HG03521 (cell line): ENCODE measurements at regions not wholly inside any gene's neighbourhood (a gene's known extent, or its start where the extent isn't known, plus 50 kb on each side); places are given as distances from the start of the nearest gene placed in this dataset.
"Not testable (repeated sequence)": the region's sequence is repeated elsewhere in the genome, so short reads cannot be mapped to it uniquely, and the experiment has no call there.

Source experiments
- ATAC-seq: cut with Tn5 transposase; IDR thresholded peaks from one replicate; pipeline ENCODE4 v1.9.1; 2021; ENCODE audit warnings: mild to moderate bottlenecking, moderate library complexity; ENCODE audit not compliant: unreplicated experiment

DNA sequence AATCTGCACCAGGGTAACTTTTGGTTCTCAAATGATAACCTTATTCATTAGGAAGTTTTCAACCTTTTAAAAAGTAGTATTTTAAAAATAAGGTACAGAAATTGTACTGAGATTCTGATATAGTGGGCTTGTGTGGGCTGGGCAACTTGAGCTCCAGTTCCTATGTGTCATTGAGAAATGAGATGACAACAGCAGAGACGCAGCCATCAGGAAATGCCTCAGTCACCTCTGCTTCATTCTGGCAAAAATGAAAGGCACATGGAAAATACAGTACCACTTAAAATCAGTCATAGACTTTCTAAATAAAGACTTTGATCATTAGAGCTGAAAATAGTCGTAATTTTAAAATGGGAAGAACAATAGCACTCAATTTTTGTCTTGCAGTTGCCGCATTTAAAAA, 480.2 kb downstream of the PLK2 start:
- ATAC-seq, result no peak

DNA sequence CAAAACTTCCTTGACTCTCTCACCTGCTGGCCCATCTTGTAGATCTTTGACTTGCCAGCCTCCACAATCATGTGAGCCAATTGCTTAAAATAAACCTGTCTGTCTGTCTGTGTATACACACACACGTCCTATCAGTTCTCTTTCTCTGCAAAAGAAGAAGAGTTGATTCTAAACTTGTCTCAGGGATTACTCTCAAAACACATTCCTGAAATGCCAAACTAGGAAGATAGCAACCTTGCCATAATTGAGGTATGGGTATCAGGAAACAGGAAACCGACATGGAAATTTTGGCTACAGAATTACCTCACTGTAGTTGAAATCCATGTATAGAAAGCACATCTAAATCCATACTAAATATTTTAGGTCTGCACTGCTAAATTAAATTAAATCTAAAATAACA, 483.4 kb downstream of the PLK2 start:
- no peak for ATAC-seq

DNA sequence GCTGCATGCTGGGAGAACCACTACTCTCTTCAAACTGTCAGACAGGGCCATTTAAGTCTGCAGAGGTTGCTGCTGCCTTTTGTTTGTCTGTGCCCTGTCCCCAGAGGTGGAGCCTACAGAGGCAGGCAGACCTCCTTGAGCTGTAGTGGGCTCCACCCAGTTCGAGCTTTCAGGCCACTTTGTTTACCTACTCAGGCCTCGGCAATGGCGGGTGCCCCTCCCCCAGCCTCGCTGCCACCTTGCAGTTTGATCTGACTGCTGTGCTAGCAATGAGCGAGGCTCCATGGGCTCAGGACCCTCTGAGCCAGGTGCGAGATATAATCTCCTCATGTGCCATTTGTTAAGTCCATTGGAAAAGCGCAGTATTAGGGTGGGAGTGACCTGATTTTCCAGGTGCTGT, 487.8 kb downstream of the PLK2 start:
- ATAC-seq, result not testable (repeated sequence)

DNA sequence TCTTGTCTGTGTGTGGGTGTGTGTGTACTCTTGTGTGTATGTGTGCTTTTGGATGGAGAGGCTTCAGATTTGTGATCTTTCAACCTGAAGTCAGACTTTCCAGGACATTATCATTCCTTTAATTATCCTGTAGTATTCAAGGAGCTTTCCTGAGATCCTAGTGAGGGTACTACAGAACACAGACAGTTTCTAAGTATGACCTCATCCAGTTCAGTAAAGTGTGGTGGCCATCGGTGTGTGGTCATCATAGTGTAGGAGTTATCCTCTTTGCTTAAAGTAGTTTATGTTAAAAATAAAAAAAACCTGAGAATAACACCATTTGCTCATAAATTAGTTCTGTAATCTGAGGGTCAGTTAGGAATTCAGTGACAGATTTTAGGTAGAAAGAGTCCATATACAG, 478.0 kb upstream of the ACTBL2 start:
- no peak for ATAC-seq

DNA sequence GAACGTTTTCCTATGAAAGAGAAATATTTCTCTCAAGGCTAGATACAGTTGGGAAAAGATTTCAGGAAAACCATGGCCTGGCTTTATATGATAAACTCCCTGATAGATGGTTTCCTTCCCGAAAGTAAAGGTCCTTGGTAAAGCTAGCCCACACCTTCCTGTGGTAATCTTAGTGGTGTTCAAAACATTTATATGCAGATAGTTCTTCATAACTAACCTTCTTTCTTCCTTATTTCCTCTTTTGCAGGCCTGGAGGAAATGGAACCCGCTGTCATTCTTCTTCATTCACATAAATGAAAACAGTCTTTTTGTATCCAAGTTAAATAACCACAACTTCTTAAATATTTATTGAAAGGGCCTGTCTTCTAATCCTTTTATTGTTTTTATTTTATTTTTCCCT, 474.0 kb upstream of the ACTBL2 start:
- no peak for ATAC-seq

DNA sequence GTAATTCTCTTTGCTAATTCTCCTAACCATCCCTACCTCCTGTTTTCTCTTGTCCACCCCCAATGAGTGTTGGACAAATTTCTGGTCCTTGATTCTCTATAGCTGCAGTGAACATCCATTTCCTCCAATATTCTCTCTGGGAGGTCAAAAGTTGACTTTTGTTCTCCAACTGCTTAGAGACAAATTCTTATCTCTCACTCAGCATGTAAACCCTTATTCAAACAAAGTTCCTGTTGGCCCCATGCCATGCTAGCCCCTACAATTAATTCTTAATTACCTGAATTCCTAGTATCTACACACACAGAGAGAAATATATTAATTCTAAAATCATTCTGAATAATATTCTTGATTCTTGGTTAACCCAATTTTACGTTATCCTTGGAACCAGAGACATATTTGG, 472.9 kb upstream of the ACTBL2 start:
- ATAC-seq, result no peak

DNA sequence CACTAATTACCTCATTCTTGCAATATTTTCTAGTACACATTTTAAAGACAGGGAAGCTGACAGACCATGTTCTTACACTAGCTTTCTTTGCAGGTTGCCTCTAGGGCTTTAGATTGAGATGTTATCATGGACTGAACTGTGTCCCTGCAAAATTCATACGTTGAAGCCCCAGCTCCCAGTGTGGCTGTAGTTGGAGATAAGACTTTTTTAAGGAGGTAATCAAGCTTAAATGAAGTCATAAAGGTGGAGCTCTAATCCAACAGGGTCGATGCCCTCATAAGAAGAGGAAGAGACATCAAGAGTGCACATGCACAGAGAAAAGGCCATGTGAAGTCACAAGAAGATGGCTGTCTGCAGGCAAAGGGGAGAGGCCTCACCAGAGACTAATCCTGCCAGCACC, 471.2 kb upstream of the ACTBL2 start:
- ATAC-seq, result no peak

DNA sequence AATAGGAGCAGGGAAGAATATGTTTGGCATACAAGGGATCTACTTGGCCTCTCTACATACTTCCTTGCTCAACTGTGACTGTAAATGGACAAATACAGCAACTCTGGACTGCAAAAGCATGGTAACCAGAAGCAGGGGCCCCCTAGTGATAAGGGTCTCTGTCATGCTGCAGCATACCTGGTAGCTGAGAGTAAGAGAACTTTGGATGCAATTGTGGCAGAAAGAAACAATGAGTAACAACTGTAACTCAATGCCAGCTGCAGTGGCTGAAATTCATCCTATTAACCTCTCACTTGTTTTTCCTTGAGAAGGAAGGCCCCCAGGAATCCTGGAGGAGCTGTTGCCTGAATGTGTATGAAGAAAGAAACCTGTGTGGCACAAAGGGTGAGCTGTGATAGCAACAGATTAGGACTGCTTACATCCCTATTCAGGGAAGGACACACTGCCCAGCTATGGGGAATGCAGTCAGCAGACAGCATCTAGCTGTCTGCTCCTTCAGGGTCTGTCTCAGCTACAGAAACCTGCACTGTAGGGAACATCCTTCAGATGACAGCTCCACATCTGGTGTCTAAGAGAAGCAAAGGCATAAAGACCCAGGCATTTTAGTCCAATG, 468.1 kb upstream of the ACTBL2 start:
- no peak for ATAC-seq

DNA sequence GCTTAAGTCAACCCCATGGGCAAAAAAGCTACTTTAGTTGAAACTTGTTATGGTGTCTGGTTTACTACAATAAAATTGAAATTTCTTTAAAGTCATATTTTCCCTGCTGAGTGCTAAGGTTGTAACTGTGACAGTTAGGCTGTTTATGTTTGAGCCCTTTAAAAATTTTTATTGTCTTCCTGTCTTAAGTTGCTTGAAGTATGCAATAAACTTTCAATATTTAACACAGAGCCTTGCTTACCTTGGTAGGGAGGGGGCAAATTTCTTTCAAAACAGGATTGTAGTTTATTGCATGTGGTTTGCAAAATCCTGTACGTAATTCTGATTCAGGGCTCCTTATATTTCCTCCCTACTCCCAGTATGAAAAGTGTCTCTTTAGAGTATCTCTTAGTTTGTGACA, 465.5 kb upstream of the ACTBL2 start:
- ATAC-seq, result no peak

DNA sequence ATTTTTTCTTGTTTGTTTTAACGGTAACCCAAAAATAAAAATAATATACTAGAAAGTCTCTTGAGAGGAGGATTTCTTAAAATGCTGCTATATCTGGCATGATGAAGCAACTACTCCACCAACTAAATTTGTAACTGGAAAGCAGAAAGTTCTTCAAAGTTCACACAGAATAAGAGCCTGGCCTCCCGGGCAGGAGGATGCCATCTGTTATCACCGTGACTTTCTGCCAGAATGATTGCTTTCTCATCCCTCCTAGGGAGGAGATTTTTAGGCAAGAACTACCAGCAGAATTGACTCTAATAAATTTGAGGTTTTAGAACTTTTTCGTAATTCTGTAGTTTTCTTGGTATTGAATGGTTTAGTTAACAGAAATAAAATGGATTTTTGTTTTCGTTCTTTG, 464.6 kb upstream of the ACTBL2 start:
- no peak for ATAC-seq

DNA sequence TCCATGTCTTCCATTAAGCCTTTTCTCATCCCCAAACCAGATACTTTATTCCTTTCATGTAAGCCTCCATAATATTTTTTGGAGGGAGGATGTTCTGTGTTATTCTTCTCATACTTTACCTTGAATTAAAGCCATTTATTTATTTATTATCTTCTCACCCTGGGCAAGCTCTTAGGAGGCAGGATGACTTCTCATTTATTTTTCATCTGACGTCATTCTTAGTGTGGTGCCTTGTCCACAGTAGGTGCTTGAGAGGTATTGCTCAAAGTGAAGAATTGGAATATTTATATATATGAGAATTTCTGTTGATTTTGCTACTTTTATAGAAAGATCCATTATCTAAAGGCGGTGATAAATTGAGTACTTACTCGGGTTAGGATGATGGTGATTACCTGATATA, 458.3 kb upstream of the ACTBL2 start:
- no peak for ATAC-seq

DNA sequence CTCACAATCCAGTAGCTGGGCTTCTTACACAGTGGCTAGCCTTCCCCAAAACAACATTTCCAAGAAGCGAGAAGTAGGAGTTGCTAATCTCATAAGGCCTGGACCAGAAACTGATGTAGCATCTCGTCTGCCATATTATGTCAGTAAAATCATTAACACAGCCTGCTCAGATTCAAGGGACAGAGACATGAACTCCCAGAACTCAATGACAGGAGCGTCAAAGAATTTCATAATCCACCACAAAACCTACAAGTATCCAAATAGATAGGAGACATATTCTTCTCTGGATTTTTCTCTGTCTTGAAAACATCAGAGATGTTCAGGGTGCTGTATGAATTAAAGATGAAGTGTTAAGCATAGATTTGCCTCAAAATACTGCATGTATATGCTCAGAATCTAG, 457.6 kb upstream of the ACTBL2 start:
- ATAC-seq, result no peak

DNA sequence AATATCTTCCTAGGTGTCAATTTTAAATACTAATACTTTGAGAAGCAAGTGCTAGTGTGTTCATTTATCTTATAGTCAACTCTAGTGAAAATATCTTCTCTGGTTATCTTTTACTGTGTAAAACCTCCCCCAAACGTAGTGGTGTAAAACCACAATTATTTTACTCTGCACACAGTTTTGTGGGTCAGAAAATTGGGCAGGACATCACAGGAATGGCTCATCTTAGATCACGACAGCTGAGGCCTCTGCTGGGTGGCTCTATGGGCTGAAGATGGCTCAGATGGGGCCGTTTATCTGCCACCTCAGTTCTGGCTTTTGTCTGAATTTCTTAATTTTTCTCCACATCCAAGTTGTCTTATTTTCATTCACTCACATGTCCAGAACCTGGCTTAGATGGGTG, 457.2 kb upstream of the ACTBL2 start:
- no peak for ATAC-seq

DNA sequence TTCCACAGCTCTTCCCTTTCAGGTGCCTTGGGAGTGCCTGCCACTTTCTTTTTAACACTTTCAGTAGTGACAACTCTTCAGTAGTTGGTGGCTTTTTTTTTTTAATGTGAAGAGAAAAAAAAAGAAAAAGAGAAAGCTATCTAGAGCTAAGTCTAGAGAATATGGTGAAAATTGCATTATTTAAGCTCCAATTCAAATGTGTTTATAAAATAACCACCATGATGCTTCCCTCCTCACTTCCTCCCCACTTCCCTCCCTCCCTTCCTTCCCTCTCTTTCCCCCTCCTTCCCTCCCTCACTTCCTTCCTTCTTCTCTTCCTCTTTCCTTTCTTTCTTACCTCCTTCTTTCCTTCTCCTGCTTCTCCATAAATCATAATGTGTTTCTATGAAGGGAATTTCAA, 456.7 kb upstream of the ACTBL2 start:
- ATAC-seq, result no peak

DNA sequence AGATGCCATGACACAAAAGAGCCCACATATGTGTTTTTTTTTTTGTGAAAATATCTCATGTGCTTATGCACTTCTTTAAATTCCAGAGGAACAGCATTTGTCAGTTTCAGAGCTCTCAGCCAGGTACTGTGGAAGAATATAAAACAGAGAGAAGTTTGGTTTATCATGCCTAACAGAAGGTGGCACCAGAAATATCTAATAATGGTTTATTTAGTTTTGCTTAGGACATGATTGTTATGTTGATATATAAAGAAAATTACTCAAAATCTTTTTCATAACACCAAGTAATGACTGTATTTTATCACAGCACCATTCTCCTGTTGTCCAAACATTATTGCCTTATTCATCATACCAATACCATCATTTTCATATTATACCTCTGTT, 455.6 kb upstream of the ACTBL2 start:
- ATAC-seq, result no peak

DNA sequence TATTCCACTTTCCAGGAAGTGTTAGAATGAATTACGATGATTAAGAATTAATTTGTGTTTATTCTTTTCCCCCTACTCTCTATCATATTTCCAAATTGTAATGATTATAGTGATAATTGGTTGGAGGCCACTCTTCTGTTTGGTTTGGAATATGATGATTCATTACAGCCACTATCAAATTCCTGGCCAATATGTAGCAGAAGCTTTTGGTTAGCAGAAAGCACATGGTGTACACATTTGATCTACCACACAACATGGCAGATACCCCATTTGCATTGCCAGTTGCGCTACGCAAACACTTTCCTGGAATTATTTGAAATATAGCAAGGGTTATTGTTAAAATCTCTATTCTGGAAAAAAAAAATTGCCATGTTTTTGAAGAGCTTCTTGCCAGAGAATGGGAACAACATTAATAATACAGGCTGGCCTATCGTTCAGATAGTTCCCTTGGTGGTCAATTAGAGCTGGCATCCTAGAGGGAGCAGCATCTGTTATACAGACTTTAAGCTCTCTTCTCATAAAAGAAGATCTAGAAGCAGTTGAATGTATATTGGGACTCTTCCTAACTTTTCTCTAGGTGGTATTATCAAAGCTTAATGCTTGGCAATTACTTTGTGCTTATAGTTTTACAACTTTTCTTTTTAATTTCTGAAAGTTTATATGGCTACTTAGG, 455.0 kb upstream of the ACTBL2 start:
- ATAC-seq, result no peak

DNA sequence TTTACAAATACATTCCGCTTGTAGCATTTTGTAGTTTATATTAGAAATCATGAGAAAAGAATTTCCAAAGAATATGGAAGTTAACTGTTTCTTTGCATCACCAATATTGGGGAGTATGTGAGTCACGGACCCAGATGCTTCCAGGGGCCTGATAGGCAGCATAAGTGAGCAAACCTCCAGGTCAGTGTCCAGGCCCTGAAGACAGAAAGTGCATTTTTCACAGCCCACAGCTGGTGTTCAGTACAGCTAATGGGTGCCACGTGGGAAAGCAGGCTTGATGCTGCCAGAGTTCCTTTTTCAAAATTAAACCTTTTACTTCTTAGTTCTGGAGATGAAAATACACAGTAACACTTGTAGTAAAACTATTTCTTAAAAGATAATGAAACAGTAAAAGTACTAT, 454.4 kb upstream of the ACTBL2 start:
- ATAC-seq, result no peak

DNA sequence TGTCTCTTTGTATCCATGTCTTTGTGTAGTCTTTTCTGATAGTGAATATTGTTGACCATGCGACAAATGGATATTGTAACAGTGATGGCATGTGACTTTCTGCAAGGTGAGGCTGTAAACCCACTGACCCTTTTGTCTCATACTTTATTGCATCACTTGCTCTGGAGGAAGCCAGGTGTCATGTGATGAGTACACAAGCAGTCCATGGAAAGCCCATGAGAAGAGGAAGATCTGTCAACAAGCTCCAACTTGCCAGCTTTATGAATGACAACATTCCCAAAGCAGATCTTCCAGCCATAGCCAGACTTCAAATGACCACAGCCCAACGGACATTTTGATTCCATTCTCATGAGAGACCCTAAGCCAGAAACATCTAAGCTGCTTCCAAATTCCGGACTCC, 450.1 kb upstream of the ACTBL2 start:
- no peak for ATAC-seq

DNA sequence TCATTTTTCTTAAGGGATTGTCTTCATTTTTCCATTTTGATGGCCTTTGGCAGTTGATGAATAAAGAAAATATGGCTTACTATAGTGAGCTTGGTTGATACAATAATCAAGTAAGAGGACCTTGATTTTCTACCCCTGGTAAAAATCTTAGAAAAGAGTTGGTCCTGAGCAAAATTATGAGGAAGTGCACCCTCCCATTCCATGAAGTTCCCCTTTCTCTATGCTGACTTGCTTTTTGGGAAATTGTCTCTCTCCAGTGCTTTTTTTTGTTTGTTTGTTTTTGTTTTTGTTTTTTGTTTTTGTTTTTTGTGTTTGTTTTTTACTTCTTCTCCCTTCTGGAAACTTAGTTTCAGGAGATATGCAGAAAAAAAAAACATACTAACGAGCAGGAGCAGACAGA, 449.2 kb upstream of the ACTBL2 start:
- ATAC-seq, result no peak

DNA sequence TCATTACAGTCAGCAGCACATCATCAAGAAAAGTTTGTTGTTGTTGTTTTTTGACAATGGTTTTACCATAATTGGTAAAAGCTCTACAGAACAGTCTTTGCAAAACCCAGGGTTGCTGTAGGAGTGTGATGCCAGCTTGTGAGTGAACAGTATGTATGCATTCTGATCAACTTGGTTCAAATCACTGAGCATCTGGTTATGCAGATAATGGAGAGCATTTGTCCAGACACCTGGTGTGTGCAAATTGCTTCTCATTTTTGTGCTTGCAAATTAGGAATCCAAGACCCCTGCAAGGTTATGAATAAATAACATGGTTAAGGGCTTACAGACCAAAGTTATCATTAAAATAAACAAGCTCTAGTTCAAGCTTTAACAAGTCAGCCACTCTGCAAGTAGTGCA, 448.7 kb upstream of the ACTBL2 start:
- ATAC-seq, result no peak

DNA sequence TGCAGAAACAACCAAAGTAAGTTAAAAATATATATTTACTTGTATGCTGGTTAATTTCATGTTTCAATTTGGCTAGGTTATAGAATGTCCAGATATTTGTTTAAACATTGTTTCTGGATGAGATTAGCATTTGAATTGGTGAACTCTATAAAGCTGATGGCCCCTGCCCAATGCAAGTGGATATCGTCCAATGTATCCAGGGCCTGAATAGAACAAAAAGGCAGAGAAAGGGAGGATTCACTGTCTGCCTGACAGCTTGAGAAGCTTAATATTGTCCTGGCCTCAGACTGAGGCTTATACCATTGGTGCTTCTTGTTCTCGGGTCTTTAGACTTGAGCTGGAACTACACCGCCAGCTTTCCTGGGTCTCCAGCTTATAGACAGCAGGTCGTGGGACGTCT, 446.7 kb upstream of the ACTBL2 start:
- ATAC-seq, result no peak

DNA sequence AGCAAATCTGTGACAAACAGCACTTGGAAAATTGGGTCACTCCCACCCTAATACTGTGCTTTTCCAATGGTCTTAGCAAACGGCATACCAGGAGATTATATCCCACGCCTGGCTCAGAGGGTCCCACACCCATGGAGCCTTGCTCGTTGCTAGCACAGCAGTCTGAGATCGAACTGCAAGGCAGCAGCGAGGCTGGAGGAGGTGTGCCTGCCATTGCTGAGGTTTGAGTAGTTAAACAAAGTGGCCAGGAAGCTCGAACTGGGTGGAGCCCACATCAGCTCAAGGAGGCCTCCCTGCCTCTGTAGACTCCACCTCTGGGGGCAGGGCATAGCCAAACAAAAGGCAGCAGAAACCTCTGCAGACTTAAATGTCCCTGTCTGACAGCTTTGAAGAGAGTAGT, 440.5 kb upstream of the ACTBL2 start:
- not testable (repeated sequence) for ATAC-seq

DNA sequence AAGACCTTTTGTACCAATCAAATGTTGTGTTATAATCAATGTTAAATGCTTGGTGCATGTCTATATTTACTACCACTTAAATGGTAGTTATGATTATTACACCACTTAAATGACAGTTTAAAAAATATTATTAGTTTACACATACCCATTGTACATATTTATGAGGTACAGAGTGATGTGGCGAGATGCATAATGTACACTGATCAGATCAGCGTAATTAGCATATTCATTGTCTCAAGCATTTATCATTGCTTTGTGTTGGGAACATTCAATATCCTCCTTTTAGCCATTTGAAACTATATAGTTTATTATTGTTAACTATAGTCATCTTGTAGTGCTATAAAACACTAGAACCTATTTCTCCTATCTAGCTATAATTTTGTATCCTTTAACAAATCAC, 434.4 kb upstream of the ACTBL2 start:
- ATAC-seq, result no peak
